ENCODE measurements at regions not wholly inside any gene's neighbourhood (a gene's known extent, or its start where the extent isn't known, plus 50 kb on each side); places are given as distances from the start of the nearest gene placed in this dataset.
A peak's percentile ranks its signal among the peaks of the same experiment; 100 is the strongest.

DNA sequence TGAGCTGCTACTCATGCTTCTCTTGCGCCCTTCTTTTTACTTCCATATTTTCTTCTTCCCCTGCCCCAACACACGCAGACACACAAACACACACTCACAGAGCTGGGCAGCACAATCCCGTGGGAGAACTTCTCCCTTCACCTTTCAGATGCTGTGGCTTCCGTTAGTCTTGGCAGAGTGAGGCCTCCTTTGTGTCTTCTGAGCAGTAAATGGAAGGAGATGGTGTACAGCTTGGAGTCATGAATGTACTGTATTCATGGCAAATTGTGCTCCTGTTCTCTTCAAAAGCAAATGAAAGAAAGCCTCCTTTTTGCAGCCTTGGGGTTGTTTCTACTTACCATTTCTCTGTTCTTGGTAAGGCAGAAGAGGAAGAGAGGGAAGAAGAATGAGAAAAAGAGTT lies 456.6 kb upstream of the TLE4 start:
- DNase-seq, result no peak
- Histone ChIP-seq H3K9me3 (ENCODE audit: control insufficient read depth in 2 of 2, insufficient read depth in 1 of 2, low read depth in 1 of 2, low read length in 1 of 2) (no peaks in the 10 kb centered on the region), H3K27me3 (ENCODE audit: control insufficient read depth in 3 of 3, insufficient read depth in 3 of 3, low read length in 3 of 3) (no peaks in the 10 kb centered on the region), H3K27ac (ENCODE audit: low read depth in 1 of 3, low read length in 2 of 3) (no peak overlapping the region), H3K36me3 (ENCODE audit: control insufficient read depth in 3 of 3, insufficient read depth in 2 of 3, low read depth in 1 of 3, low read length in 3 of 3) (no peaks in the 10 kb centered on the region), H3K4me1 (ENCODE audit: control insufficient read depth in 3 of 3, insufficient read depth in 2 of 3, low read depth in 1 of 3, low read length in 2 of 3) (no peaks in the 10 kb centered on the region), H3K4me3 (ENCODE audit: low read depth in 1 of 3, low read length in 3 of 3) (no peak overlapping the region)
- WGBS, 3 donors, result 59 to 76% (median 74%) methylated on average over 4 of the region's 4 CpGs
- FAIRE-seq, result no peak

DNA sequence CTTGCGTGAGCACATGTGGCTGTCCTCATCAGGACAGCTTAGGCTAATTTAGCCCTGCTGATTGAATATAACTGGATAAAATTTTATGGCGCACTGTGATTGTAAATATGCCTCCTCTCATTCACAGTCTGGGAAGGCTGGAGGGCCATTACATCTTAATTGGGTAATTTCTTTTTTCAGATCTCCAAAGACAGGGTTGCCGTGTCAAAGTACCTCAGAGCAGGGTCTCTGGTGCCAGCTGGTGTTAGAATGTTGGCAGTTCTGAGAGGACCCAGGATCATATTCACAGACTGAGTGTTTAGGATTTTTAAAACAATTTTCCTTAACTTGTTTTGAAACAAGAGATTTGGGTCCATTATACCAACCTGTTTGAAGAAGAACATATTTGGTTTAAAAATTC lies 455.7 kb upstream of the TLE4 start:
- Histone ChIP-seq H3K27me3 (ENCODE audit: control insufficient read depth in 3 of 3, insufficient read depth in 3 of 3, low read length in 3 of 3) (no peaks in the 10 kb centered on the region), H3K36me3 (ENCODE audit: control insufficient read depth in 3 of 3, insufficient read depth in 2 of 3, low read depth in 1 of 3, low read length in 3 of 3) (no peaks in the 10 kb centered on the region), H3K4me3 (ENCODE audit: low read depth in 1 of 3, low read length in 3 of 3) (no peak overlapping the region), H3K27ac (ENCODE audit: low read depth in 1 of 3, low read length in 2 of 3) (no peak overlapping the region), H3K4me1 (ENCODE audit: control insufficient read depth in 3 of 3, insufficient read depth in 2 of 3, low read depth in 1 of 3, low read length in 2 of 3) (no peaks in the 10 kb centered on the region), H3K9me3 (ENCODE audit: control insufficient read depth in 2 of 2, insufficient read depth in 1 of 2, low read depth in 1 of 2, low read length in 1 of 2) (no peaks in the 10 kb centered on the region)
- WGBS, 3 donors, result 80 to 90% (median 89%) methylated on average over 3 of the region's 3 CpGs
- FAIRE-seq, result no peak
- no peak for DNase-seq

DNA sequence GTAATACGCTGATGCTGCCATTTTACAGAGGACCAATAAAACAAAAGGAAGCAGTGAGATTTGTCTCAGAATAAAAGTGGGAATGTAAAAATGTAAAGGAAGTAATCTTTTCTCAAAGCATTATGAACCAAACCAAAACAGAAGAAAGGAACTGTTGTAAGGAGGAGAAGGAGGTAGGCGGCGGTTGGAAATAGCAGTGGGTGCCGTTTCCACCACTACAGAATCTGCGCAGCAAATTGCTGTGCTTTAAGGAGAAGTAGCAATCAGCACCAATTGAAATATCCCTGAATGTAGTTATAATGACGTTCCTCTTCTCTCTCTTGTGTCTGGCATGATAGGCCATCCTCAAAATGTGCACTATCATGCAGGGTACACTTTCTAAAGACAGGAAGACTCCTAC lies 455.1 kb upstream of the TLE4 start:
- WGBS, 3 donors, result 82 to 92% (median 85%) methylated on average over 6 of the region's 6 CpGs
- no peak for FAIRE-seq
- H3K27ac ChIP-seq (ENCODE audit: low read depth in 1 of 3, low read length in 2 of 3), result no peak overlapping the region

DNA sequence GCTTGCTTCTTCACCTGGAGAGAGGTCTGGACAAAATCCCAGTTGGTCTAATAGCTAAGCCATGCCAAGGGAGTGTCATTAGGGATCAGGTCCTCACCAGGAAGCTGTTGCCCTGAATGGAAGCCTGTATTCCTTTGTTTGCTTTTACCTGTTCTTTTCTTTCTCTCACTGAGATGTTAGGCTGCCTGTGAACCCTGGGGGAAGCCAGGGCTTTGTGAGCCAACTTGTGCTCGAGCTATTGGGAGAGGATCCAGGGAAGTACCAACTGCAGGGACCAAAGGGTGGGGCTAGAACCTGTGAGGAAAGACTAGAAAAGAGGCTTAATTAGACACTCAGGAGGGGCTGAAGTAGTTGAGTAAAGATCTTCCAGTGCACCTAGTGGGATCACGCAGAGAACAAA lies 451.2 kb upstream of the TLE4 start:
- Histone ChIP-seq H3K4me3 (ENCODE audit: low read depth in 1 of 3, low read length in 3 of 3) (no peak overlapping the region), H3K4me1 (ENCODE audit: control insufficient read depth in 3 of 3, insufficient read depth in 2 of 3, low read depth in 1 of 3, low read length in 2 of 3) (no peaks in the 10 kb centered on the region), H3K36me3 (ENCODE audit: control insufficient read depth in 3 of 3, insufficient read depth in 2 of 3, low read depth in 1 of 3, low read length in 3 of 3) (no peaks in the 10 kb centered on the region), H3K27me3 (ENCODE audit: control insufficient read depth in 3 of 3, insufficient read depth in 3 of 3, low read length in 3 of 3) (no peaks in the 10 kb centered on the region), H3K9me3 (ENCODE audit: control insufficient read depth in 2 of 2, insufficient read depth in 1 of 2, low read depth in 1 of 2, low read length in 1 of 2) (no peaks in the 10 kb centered on the region), H3K27ac (ENCODE audit: low read depth in 1 of 3, low read length in 2 of 3) (no peak overlapping the region)
- no peak for DNase-seq
- WGBS, 3 donors, result 26 to 50% (median 36%) methylated on average over 2 of the region's 2 CpGs
- no peak for FAIRE-seq

More for the DNA sequence above, 455.1 kb upstream of the TLE4 start:
- no peaks in the 10 kb centered on the region for H3K36me3 ChIP-seq (ENCODE audit: control insufficient read depth in 3 of 3, insufficient read depth in 2 of 3, low read depth in 1 of 3, low read length in 3 of 3)
- no peaks in the 10 kb centered on the region for H3K4me1 ChIP-seq (ENCODE audit: control insufficient read depth in 3 of 3, insufficient read depth in 2 of 3, low read depth in 1 of 3, low read length in 2 of 3)
- H3K9me3 ChIP-seq (ENCODE audit: control insufficient read depth in 2 of 2, insufficient read depth in 1 of 2, low read depth in 1 of 2, low read length in 1 of 2), result no peaks in the 10 kb centered on the region
- no peak overlapping the region for H3K4me3 ChIP-seq (ENCODE audit: low read depth in 1 of 3, low read length in 3 of 3)
- no peaks in the 10 kb centered on the region for H3K27me3 ChIP-seq (ENCODE audit: control insufficient read depth in 3 of 3, insufficient read depth in 3 of 3, low read length in 3 of 3)
- no peak for DNase-seq

DNA sequence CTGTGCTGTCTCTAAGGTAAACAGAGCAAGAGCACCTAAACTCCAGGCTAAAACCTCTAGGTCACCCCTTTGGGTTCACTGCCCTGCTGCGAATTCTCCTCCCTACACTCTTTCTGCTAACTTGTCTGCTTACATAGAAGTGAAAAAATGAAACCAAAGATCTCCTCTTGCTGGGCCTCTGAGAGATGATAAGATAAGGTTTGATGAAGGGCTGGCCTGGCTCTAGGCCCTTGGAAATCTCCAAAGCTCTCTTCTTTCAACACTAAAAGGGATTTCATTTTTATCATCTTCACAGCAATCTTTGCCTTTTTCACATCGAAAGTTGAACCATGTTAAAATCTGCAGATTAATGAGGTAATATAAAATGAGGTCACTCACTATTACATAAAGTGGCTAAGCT lies 450.8 kb upstream of the TLE4 start:
- DNase-seq (no peak), FAIRE-seq (no peak)
- H3K4me1 ChIP-seq (ENCODE audit: control insufficient read depth in 3 of 3, insufficient read depth in 2 of 3, low read depth in 1 of 3, low read length in 2 of 3), result no peaks in the 10 kb centered on the region
- H3K27ac ChIP-seq (ENCODE audit: low read depth in 1 of 3, low read length in 2 of 3), result no peak overlapping the region
- H3K4me3 ChIP-seq (ENCODE audit: low read depth in 1 of 3, low read length in 3 of 3), result no peak overlapping the region
- no peaks in the 10 kb centered on the region for H3K9me3 ChIP-seq (ENCODE audit: control insufficient read depth in 2 of 2, insufficient read depth in 1 of 2, low read depth in 1 of 2, low read length in 1 of 2)
- 35 to 62% (median 54%) methylated on average over 2 of the region's 2 CpGs for WGBS, 3 donors
- H3K36me3 ChIP-seq (ENCODE audit: control insufficient read depth in 3 of 3, insufficient read depth in 2 of 3, low read depth in 1 of 3, low read length in 3 of 3), result no peaks in the 10 kb centered on the region
- no peaks in the 10 kb centered on the region for H3K27me3 ChIP-seq (ENCODE audit: control insufficient read depth in 3 of 3, insufficient read depth in 3 of 3, low read length in 3 of 3)

DNA sequence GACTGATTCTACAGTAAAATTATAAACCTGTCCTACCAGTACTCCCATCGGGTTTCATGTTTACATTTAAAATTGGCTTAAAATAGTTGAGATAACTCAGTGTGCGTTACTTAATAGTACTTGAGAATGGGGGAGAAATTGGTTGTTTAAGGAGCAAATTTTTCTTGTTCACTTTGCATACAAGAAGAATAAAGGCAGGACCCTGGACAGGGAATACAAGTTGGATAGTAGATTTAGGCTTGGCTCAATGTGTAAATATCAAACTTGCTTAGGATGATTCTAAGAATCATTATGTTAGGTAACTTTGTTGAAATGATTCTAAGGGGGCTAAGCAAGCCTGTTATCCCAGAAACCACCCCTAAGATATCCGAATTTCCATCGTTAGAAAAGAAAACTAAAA lies 448.4 kb upstream of the TLE4 start:
- Histone ChIP-seq H3K27ac (ENCODE audit: low read depth in 1 of 3, low read length in 2 of 3) (no peak overlapping the region), H3K36me3 (ENCODE audit: control insufficient read depth in 3 of 3, insufficient read depth in 2 of 3, low read depth in 1 of 3, low read length in 3 of 3) (no peaks in the 10 kb centered on the region), H3K27me3 (ENCODE audit: control insufficient read depth in 3 of 3, insufficient read depth in 3 of 3, low read length in 3 of 3) (no peaks in the 10 kb centered on the region), H3K4me1 (ENCODE audit: control insufficient read depth in 3 of 3, insufficient read depth in 2 of 3, low read depth in 1 of 3, low read length in 2 of 3) (no peaks in the 10 kb centered on the region), H3K4me3 (ENCODE audit: low read depth in 1 of 3, low read length in 3 of 3) (no peak overlapping the region), H3K9me3 (ENCODE audit: control insufficient read depth in 2 of 2, insufficient read depth in 1 of 2, low read depth in 1 of 2, low read length in 1 of 2) (no peaks in the 10 kb centered on the region)
- FAIRE-seq (no peak), DNase-seq (no peak)
- 47 to 77% (median 54%) methylated on average over 4 of the region's 4 CpGs for WGBS, 3 donors

DNA sequence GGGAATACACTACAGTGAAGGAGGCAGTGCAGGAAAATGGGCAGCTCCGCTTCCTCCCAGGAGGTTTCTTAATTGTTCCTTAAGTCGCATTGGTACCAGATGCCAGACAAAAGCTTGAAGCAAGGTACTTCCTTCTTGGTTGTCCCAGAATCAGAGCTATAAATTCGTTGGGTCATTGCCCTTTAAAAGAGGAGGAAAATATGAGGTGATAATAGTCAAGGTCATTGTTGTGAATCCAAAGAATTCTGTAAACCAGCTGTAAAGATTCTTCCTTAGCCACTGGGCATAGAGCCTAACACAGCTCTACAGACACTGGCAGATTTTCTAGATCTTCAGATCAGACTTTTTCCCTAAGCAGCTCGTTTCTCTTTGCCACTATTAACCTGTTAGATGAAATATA lies 444.1 kb upstream of the TLE4 start:
- Histone ChIP-seq H3K9me3 (ENCODE audit: control insufficient read depth in 2 of 2, insufficient read depth in 1 of 2, low read depth in 1 of 2, low read length in 1 of 2) (no peaks in the 10 kb centered on the region), H3K27me3 (ENCODE audit: control insufficient read depth in 3 of 3, insufficient read depth in 3 of 3, low read length in 3 of 3) (no peaks in the 10 kb centered on the region), H3K36me3 (ENCODE audit: control insufficient read depth in 3 of 3, insufficient read depth in 2 of 3, low read depth in 1 of 3, low read length in 3 of 3) (no peaks in the 10 kb centered on the region), H3K27ac (ENCODE audit: low read depth in 1 of 3, low read length in 2 of 3) (no peak overlapping the region), H3K4me1 (ENCODE audit: control insufficient read depth in 3 of 3, insufficient read depth in 2 of 3, low read depth in 1 of 3, low read length in 2 of 3) (no peaks in the 10 kb centered on the region), H3K4me3 (ENCODE audit: low read depth in 1 of 3, low read length in 3 of 3) (no peak overlapping the region)
- no peak for DNase-seq
- FAIRE-seq, result no peak
- WGBS, 3 donors, result 44 to 49% (median 48%) methylated on average over 4 of the region's 4 CpGs

DNA sequence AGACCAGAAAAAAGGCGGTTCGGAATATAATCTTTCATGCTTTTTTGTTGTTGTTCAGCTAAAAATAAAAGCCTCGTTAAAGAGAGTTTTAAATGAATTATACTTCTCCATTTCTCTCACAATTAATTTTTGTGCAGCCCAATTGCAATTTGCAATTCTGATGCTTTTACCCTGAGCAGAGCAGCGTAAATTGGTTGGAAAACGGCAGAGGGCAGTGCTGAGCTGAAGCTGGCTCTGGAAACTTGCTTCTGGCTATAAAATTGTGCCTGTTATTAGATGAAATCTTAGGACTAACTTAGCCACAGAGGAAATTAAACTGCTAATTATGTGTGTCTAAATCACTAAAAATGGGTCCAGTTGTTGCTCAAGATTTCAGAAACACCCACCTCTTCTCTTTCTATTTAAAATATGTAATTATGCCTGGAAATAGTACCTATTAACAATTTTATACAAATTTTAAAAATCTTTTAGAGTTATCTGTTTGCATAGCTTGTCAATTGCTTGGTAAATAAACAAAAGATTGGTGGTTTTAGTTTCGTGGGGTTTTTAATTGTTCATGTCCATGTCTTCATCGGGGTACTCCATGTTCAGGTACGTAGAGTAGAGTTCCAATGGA lies 441.8 kb upstream of the TLE4 start:
- no peak for FAIRE-seq
- Histone ChIP-seq H3K4me3 (ENCODE audit: low read depth in 1 of 3, low read length in 3 of 3) (no peak overlapping the region), H3K36me3 (ENCODE audit: control insufficient read depth in 3 of 3, insufficient read depth in 2 of 3, low read depth in 1 of 3, low read length in 3 of 3) (no peaks in the 10 kb centered on the region), H3K4me1 (ENCODE audit: control insufficient read depth in 3 of 3, insufficient read depth in 2 of 3, low read depth in 1 of 3, low read length in 2 of 3) (no peaks in the 10 kb centered on the region), H3K9me3 (ENCODE audit: control insufficient read depth in 2 of 2, insufficient read depth in 1 of 2, low read depth in 1 of 2, low read length in 1 of 2) (no peaks in the 10 kb centered on the region), H3K27me3 (ENCODE audit: control insufficient read depth in 3 of 3, insufficient read depth in 3 of 3, low read length in 3 of 3) (no peaks in the 10 kb centered on the region), H3K27ac (ENCODE audit: low read depth in 1 of 3, low read length in 2 of 3) (no peak overlapping the region)
- WGBS, 3 donors, result 36 to 45% (median 43%) methylated on average over 8 of the region's 8 CpGs
- peak; percentile 25 to 45 for DNase-seq

DNA sequence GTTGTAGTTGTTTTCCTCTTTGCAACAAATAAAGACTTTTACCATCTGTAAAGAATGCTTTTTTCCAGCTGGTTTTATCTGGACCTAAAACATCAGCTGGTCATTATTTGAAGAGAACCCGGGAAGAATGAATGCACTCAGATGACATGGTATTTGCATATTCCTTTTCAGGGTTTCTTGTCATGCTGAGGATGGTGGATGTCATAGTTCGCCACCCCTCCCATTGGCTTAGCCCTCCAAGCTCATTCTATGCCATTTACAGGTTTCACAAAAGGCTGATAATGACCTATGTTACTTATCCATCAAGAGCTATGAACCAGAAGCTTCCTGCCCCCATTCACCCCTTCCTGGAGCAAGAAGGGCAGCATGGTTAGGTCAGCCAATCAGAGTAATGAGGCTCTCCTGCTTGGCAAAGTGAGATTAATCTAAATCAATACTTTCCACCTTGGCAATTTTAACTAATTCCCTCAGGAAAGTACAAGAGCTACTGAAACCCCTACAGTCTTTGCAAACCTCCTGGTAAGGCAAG lies 440.5 kb upstream of the TLE4 start:
- Histone ChIP-seq H3K4me3 (ENCODE audit: low read depth in 1 of 3, low read length in 3 of 3) (no peak overlapping the region), H3K4me1 (ENCODE audit: control insufficient read depth in 3 of 3, insufficient read depth in 2 of 3, low read depth in 1 of 3, low read length in 2 of 3) (no peaks in the 10 kb centered on the region), H3K27ac (ENCODE audit: low read depth in 1 of 3, low read length in 2 of 3) (no peak overlapping the region), H3K27me3 (ENCODE audit: control insufficient read depth in 3 of 3, insufficient read depth in 3 of 3, low read length in 3 of 3) (no peaks in the 10 kb centered on the region), H3K36me3 (ENCODE audit: control insufficient read depth in 3 of 3, insufficient read depth in 2 of 3, low read depth in 1 of 3, low read length in 3 of 3) (no peaks in the 10 kb centered on the region), H3K9me3 (ENCODE audit: control insufficient read depth in 2 of 2, insufficient read depth in 1 of 2, low read depth in 1 of 2, low read length in 1 of 2) (no peaks in the 10 kb centered on the region)
- WGBS, 3 donors, result 63 to 74% (median 68%) methylated on average over 2 of the region's 2 CpGs
- no peak for DNase-seq
- no peak for FAIRE-seq

All from small intestine (tissue), 7 donors.